ENCODE measurements at regions not wholly inside any gene's neighbourhood (a gene's known extent, or its start where the extent isn't known, plus 50 kb on each side); places are given as distances from the start of the nearest gene placed in this dataset.

GRCh38 chrX:97841544-97842179 lies 958.0 kb downstream of the RPA4 start:
- Histone ChIP-seq H3K27me3 (ENCODE audit: insufficient read depth, low read length) (no peaks in the 10 kb centered on the region), H3K9ac (ENCODE audit: low read length) (no peak overlapping the region), H3K79me2 (ENCODE audit: insufficient read depth, low read length) (no peaks in the 10 kb centered on the region), H3K9me2 (ENCODE audit: insufficient read depth) (no peaks in the 10 kb centered on the region), H3K36me3 (ENCODE audit: control insufficient read depth in 1 of 2, insufficient read depth in 2 of 2, low read length in 2 of 2) (no peaks in the 10 kb centered on the region), H3K4me3 (replicated peaks in 1 of 2; ENCODE audit: low read depth in 1 of 2, low read length in 2 of 2) (no peak overlapping the region), H3K9me3 (ENCODE audit: control insufficient read depth in 1 of 2, insufficient read depth in 1 of 2, low read depth in 1 of 2, low read length in 2 of 2) (no peaks in the 10 kb centered on the region), H4K20me1 (ENCODE audit: insufficient read depth) (no peaks in the 10 kb centered on the region), H3K4me2 (ENCODE audit: low read length) (no peak overlapping the region), H2AFZ (ENCODE audit: low read depth, low read length, poor library complexity, severe bottlenecking) (no peak overlapping the region), H3K4me1 (ENCODE audit: control insufficient read depth in 1 of 2, insufficient read depth in 2 of 2, low read length in 2 of 2) (no peaks in the 10 kb centered on the region), H3K27ac (ENCODE audit: low read depth, low read length) (no peak overlapping the region)
- TF ChIP-seq REST (IDR thresholded peaks at IDR 0.05; ENCODE audit: low read depth) (no peak), ZFX (IDR thresholded peaks at IDR 0.05) (no peak), SP1 (IDR thresholded peaks at IDR 0.05; ENCODE audit: low read depth) (no peak), FOSL1 (IDR thresholded peaks at IDR 0.05; ENCODE audit: low read depth) (no peak), CTCF (IDR thresholded peaks at IDR 0.05 in 2 of 3, conservative IDR thresholded peaks at IDR 0.05 in 1 of 3; ENCODE audit: borderline replicate concordance in 1 of 3, insufficient read depth in 1 of 3, low read depth in 2 of 3, low read length in 2 of 3) (no peak)
- DNase-seq (ENCODE audit: low read depth, low spot score), result no peak
- ChIA-PET POLR2A (no interaction called here), RAD21 (ENCODE audit: low non-redundant PET in 1 of 2, low total read pairs in 2 of 2, uncharacterized antibody in 2 of 2, unreplicated experiment in 2 of 2) (no interaction called here), CTCF (no interaction called here)
- no peak for ATAC-seq
- intact Hi-C loops (cut with micrococcal nuclease), result no loop called here
- BruUV-seq (replicated peaks), result no TSS peak

All from HCT116 (cell line).